Vagina (tissue), 2 donors: ENCODE measurements at regions not wholly inside any gene's neighbourhood (a gene's known extent, or its start where the extent isn't known, plus 50 kb on each side); places are given as distances from the start of the nearest gene placed in this dataset.

Source experiments
- POLR2A ChIP-seq, 2 donors: fragments of 450-650 bp; IDR thresholded peaks; one replicate each; pipeline ENCODE4 v1.6.1; 2017; ENCODE audit warnings: antibody characterized with exemption in 2 of 2, mild to moderate bottlenecking in 2 of 2, moderate library complexity in 2 of 2
- TF ChIP-seq, protein P1 (sequence below), 3 experiments: fragments of 450-650 bp in 2 of 3; fragments of 200-600 bp in 1 of 3; sonication (generic) in 1 of 3; IDR thresholded peaks; one replicate each; pipeline ENCODE4 v1.5.1; 2017 to 2019; ENCODE audit warnings: antibody characterized with exemption in 3 of 3, mild to moderate bottlenecking in 2 of 3, moderate library complexity in 2 of 3

DNA sequence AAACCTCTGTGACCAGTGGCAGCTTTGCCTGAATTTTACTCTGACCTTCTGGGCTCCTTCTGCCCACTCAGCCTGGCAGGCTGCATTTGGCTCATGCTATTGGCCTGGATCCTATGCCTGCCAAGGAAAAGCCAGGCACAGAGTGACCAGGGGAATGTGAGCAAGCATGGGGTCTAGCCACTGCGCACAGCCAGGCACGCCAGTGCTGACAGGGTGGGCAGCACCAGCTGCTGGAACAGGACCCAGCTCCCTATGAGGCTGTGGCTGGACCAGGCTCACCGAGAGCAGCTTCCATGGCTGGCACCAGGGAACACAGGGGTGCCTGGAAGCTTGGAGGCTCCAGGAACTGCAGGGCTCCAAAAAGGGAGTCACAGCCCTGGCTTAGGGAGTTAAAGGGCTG, 311.5 kb upstream of the SYT4 start:
- TF ChIP-seq, protein P1, sequence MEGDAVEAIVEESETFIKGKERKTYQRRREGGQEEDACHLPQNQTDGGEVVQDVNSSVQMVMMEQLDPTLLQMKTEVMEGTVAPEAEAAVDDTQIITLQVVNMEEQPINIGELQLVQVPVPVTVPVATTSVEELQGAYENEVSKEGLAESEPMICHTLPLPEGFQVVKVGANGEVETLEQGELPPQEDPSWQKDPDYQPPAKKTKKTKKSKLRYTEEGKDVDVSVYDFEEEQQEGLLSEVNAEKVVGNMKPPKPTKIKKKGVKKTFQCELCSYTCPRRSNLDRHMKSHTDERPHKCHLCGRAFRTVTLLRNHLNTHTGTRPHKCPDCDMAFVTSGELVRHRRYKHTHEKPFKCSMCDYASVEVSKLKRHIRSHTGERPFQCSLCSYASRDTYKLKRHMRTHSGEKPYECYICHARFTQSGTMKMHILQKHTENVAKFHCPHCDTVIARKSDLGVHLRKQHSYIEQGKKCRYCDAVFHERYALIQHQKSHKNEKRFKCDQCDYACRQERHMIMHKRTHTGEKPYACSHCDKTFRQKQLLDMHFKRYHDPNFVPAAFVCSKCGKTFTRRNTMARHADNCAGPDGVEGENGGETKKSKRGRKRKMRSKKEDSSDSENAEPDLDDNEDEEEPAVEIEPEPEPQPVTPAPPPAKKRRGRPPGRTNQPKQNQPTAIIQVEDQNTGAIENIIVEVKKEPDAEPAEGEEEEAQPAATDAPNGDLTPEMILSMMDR (IDR thresholded peaks at IDR 0.05): no peak
- TF ChIP-seq POLR2A (IDR thresholded peaks at IDR 0.05): no peak
